HFFc6 (cell line): ENCODE measurements at regions not wholly inside any gene's neighbourhood (a gene's known extent, or its start where the extent isn't known, plus 50 kb on each side); places are given as distances from the start of the nearest gene placed in this dataset.

Source experiments
- DNase-seq: peaks from one replicate; pipeline ENCODE4 v3.0.0-alpha.2; 2018
- H3K27ac Mint-ChIP-seq: 2 replicates; pipeline ENCODE4 v1.8.0; 2020; ENCODE audit warnings: mild to moderate bottlenecking, mixed read lengths
- H3K27me3 Mint-ChIP-seq: 2 replicates; pipeline ENCODE4 v1.8.0; 2021; ENCODE audit warnings: mild to moderate bottlenecking, moderate library complexity, mixed read lengths; ENCODE audit not compliant: insufficient read depth
- H3K36me3 Mint-ChIP-seq: 2 replicates; pipeline ENCODE4 v1.8.0; 2021; ENCODE audit warnings: low read depth, mixed read lengths
- H3K4me1 Mint-ChIP-seq: 2 replicates; pipeline ENCODE4 v1.8.0; 2020; ENCODE audit warnings: low read depth, mixed read lengths
- H3K4me3 Mint-ChIP-seq: 2 replicates; pipeline ENCODE4 v1.8.0; 2020; ENCODE audit warnings: mild to moderate bottlenecking, moderate library complexity, mixed read lengths
- H3K9me3 Mint-ChIP-seq: 2 replicates; pipeline ENCODE4 v1.8.0; 2020; ENCODE audit warnings: mild to moderate bottlenecking, mixed read lengths
- TF ChIP-seq, protein P1 (sequence below): fragments of 200-600 bp; sonication (generic); IDR thresholded peaks from 2 replicates; pipeline ENCODE4 v1.5.0; 2021; ENCODE audit warnings: antibody characterized with exemption, mild to moderate bottlenecking

DNA sequence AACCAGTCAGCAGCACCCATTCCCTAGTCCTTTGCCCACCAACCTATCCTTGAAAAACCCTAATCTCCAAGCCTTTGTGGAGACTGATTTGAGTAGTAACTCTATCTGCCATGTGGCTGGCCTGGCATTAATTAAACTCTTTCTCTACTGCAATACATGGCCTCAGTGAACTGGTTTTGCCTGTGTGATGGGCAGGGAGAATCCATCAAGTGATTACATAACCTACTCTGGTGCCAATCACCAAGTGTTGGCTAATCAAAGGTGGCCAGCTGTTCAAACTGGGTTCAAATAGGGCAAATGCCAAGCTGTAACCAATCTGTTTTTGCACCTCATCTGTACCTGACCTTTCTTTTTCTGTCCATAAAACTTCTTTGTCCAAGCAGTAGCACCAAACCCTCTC is 139.8 kb upstream of the XPO1 start:
- no peak for DNase-seq
- H3K27me3 Mint-ChIP-seq, result peaks cover 4% of the 10 kb centered on the region
- peaks cover 17% of the 10 kb centered on the region; the same call in 1 of the 2 replicates for H3K36me3 Mint-ChIP-seq
- H3K4me1 Mint-ChIP-seq, result no peaks in the 10 kb centered on the region
- H3K4me3 Mint-ChIP-seq, result no peak overlapping the region
- no peak overlapping the region for H3K27ac Mint-ChIP-seq
- peaks cover 18% of the 10 kb centered on the region for H3K9me3 Mint-ChIP-seq
- TF ChIP-seq, protein P1, sequence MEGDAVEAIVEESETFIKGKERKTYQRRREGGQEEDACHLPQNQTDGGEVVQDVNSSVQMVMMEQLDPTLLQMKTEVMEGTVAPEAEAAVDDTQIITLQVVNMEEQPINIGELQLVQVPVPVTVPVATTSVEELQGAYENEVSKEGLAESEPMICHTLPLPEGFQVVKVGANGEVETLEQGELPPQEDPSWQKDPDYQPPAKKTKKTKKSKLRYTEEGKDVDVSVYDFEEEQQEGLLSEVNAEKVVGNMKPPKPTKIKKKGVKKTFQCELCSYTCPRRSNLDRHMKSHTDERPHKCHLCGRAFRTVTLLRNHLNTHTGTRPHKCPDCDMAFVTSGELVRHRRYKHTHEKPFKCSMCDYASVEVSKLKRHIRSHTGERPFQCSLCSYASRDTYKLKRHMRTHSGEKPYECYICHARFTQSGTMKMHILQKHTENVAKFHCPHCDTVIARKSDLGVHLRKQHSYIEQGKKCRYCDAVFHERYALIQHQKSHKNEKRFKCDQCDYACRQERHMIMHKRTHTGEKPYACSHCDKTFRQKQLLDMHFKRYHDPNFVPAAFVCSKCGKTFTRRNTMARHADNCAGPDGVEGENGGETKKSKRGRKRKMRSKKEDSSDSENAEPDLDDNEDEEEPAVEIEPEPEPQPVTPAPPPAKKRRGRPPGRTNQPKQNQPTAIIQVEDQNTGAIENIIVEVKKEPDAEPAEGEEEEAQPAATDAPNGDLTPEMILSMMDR, result no peak

- peaks cover 18% of the 10 kb centered on the region for H3K9me3 Mint-ChIP-seq
- H3K36me3 Mint-ChIP-seq, result peaks cover 17% of the 10 kb centered on the region; the same call in 1 of the 2 replicates
- peaks cover 4% of the 10 kb centered on the region for H3K27me3 Mint-ChIP-seq
- DNase-seq, result no peak
- TF ChIP-seq, protein P1, result no peak
- H3K4me1 Mint-ChIP-seq, result no peaks in the 10 kb centered on the region
- no peak overlapping the region for H3K4me3 Mint-ChIP-seq
- no peak overlapping the region for H3K27ac Mint-ChIP-seq
These were observed 139.2 kb upstream of the XPO1 start for GRCh38 chr2:61677306-61677705.

GRCh38 chr2:61675204-61675603 is 137.0 kb upstream of the XPO1 start:
- H3K36me3 Mint-ChIP-seq, result peaks cover 17% of the 10 kb centered on the region; the same call in 1 of the 2 replicates
- peaks cover 18% of the 10 kb centered on the region for H3K9me3 Mint-ChIP-seq
- no peaks in the 10 kb centered on the region; the same call in none of the 2 replicates for H3K27me3 Mint-ChIP-seq
- H3K4me1 Mint-ChIP-seq, result peaks cover 20% of the 10 kb centered on the region
- no peak for DNase-seq
- TF ChIP-seq, protein P1, result no peak
- no peak overlapping the region for H3K4me3 Mint-ChIP-seq
- no peak overlapping the region for H3K27ac Mint-ChIP-seq

- peaks cover 17% of the 10 kb centered on the region; the same call in 1 of the 2 replicates for H3K36me3 Mint-ChIP-seq
- TF ChIP-seq, protein P1, result no peak
- peak; percentile 1 for DNase-seq
- H3K27me3 Mint-ChIP-seq, result peaks cover 3% of the 10 kb centered on the region; the same call in 1 of the 2 replicates
- peaks cover 22% of the 10 kb centered on the region for H3K4me1 Mint-ChIP-seq
- H3K4me3 Mint-ChIP-seq, result peak overlapping the region; percentile 80
- H3K27ac Mint-ChIP-seq, result peak overlapping the region; percentile 57
- peaks cover 18% of the 10 kb centered on the region for H3K9me3 Mint-ChIP-seq
These were observed 133.6 kb upstream of the XPO1 start for GRCh38 chr2:61671561-61672315.

DNA sequence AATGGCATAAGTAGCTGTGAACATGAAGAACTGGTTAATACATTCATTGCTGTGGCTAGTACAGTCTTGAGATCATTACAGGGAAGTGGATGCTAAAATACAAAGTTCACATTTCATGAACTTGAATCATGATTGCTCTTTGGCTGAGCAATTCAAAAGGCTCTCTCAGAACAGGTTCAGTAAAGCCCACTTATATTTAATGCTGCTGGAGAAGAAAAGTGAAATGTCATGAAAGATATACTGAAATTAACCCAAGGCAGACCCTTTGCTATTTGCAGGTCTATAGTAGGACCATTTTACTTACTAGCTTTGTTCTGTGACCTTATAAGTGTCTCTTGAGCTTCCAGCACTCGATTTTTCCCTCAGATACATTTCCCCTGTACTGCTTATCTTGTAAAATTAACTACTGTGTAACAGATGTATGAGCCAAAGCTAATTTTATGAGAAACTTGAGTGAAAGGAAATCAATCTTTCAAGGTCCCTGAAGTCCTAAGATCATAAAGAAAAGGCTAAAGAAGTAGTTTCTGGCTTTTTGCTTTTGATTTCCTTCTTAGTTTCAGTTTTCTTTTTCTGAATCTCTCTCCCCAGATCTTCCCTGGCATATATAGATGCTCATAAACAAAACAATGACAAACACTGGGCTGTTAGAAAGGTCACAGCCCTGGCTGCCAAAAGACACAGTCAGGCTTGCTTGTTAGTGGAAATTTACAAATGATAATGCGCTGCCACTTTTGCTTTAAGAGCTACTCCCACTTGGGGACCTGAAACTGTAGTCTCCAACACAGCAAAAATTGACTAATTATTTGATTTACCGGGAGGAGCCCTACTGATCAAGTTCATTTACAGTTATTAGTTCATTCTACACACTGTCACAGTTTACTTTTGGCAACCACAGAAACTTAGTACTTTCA is 132.7 kb upstream of the XPO1 start:
- Mint-ChIP-seq H3K27ac (peak overlapping the region; percentile 78), H3K36me3 (peaks cover 16% of the 10 kb centered on the region; the same call in 1 of the 2 replicates), H3K4me1 (peaks cover 22% of the 10 kb centered on the region), H3K9me3 (peaks cover 14% of the 10 kb centered on the region), H3K27me3 (peaks cover 3% of the 10 kb centered on the region; the same call in 1 of the 2 replicates), H3K4me3 (peak overlapping the region; percentile 80)
- DNase-seq, result peak; percentile 47
- TF ChIP-seq, protein P1, result no peak
